ENCODE measurements at regions not wholly inside any gene's neighbourhood (a gene's known extent, or its start where the extent isn't known, plus 50 kb on each side); places are given as distances from the start of the nearest gene placed in this dataset.

DNA sequence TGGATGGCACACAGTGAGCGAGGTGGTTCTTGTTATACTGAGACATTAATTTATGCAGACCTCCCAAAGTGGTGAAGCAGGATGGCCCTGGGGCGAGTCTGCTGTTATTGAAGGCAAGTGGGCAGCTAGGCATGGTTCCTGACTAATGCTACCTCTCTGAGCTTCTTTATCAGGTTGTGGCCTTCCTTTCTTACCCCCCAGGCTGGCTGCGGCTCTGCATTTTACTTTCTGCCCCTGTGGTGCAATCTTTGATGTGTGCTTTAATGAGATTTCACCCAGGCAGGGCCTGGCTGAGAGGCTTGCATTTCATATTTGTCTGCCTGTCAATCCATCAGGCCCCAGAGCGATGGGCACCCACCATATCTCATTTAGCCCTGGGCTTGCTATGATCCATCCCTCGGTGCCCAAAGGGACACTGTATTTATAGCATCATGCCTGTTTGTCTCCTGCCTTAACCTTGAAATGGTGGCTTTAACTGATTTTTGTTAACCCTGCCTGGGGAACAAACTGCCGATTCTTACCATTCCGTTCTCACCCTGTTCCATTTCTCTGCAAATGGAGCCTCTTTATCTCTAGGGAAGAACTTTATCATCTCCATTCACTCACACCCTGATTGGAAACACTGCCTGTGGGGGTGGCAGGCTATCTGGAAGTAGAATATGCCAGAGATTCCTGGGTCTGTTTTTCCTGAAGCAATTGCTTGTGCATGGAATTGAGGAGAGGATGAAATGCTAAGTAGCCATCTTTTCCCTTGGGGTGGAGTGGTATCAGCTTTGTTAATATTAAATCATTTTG lies 316.2 kb upstream of the THSD7B start:
- no peak overlapping the region for H3K27ac ChIP-seq (ENCODE audit: low read length)
- H4K20me1 ChIP-seq (ENCODE audit: insufficient read depth): no peaks in the 10 kb centered on the region
- no peaks in the 10 kb centered on the region for H3K79me2 ChIP-seq (replicated peaks; ENCODE audit: insufficient read depth, low read length)
- no peaks in the 10 kb centered on the region for H3K9me3 ChIP-seq (ENCODE audit: low read length)
- TF ChIP-seq EZH2 (IDR thresholded peaks at IDR 0.05; ENCODE audit: borderline replicate concordance, insufficient read depth, low read length, poor library complexity, severe bottlenecking): no peak
- no peak for TF ChIP-seq TAF1 (IDR thresholded peaks at IDR 0.05; ENCODE audit: low read depth)
- TF ChIP-seq MXI1 (conservative IDR thresholded peaks at IDR 0.05; ENCODE audit: poor library complexity, severe bottlenecking): no peak
- no peak for TF ChIP-seq CTCF (IDR thresholded peaks at IDR 0.05; ENCODE audit: poor library complexity, severe bottlenecking)
- no peak for TF ChIP-seq RAD21 (conservative IDR thresholded peaks at IDR 0.05)
- TF ChIP-seq EP300 (conservative IDR thresholded peaks at IDR 0.05; ENCODE audit: poor library complexity, severe bottlenecking): no peak
- no peak for TF ChIP-seq SMC3 (conservative IDR thresholded peaks at IDR 0.05; ENCODE audit: poor library complexity)
- TF ChIP-seq, protein P1, sequence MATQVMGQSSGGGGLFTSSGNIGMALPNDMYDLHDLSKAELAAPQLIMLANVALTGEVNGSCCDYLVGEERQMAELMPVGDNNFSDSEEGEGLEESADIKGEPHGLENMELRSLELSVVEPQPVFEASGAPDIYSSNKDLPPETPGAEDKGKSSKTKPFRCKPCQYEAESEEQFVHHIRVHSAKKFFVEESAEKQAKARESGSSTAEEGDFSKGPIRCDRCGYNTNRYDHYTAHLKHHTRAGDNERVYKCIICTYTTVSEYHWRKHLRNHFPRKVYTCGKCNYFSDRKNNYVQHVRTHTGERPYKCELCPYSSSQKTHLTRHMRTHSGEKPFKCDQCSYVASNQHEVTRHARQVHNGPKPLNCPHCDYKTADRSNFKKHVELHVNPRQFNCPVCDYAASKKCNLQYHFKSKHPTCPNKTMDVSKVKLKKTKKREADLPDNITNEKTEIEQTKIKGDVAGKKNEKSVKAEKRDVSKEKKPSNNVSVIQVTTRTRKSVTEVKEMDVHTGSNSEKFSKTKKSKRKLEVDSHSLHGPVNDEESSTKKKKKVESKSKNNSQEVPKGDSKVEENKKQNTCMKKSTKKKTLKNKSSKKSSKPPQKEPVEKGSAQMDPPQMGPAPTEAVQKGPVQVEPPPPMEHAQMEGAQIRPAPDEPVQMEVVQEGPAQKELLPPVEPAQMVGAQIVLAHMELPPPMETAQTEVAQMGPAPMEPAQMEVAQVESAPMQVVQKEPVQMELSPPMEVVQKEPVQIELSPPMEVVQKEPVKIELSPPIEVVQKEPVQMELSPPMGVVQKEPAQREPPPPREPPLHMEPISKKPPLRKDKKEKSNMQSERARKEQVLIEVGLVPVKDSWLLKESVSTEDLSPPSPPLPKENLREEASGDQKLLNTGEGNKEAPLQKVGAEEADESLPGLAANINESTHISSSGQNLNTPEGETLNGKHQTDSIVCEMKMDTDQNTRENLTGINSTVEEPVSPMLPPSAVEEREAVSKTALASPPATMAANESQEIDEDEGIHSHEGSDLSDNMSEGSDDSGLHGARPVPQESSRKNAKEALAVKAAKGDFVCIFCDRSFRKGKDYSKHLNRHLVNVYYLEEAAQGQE (IDR thresholded peaks at IDR 0.05; ENCODE audit: borderline replicate concordance): no peak
- TF ChIP-seq POLR2AphosphoS5 (IDR thresholded peaks at IDR 0.05): no peak
- H3K9me2 ChIP-seq (ENCODE audit: insufficient read depth, low read length): no peaks in the 10 kb centered on the region
- no peak overlapping the region for H3K4me2 ChIP-seq (ENCODE audit: low read length)
- no peak overlapping the region for H3K9ac ChIP-seq (ENCODE audit: low read length)
- no peaks in the 10 kb centered on the region for H3K27me3 ChIP-seq (ENCODE audit: insufficient read depth, low read depth, low read length)
- no peak overlapping the region for H2AFZ ChIP-seq (ENCODE audit: low read depth, low read length)
- no peak overlapping the region for H3K4me3 ChIP-seq (ENCODE audit: low read length)
- H3F3A ChIP-seq (ENCODE audit: insufficient read depth, low read length, poor library complexity, severe bottlenecking): no peaks in the 10 kb centered on the region
- H3K36me3 ChIP-seq (ENCODE audit: insufficient read depth, low read length): no peaks in the 10 kb centered on the region

DNA sequence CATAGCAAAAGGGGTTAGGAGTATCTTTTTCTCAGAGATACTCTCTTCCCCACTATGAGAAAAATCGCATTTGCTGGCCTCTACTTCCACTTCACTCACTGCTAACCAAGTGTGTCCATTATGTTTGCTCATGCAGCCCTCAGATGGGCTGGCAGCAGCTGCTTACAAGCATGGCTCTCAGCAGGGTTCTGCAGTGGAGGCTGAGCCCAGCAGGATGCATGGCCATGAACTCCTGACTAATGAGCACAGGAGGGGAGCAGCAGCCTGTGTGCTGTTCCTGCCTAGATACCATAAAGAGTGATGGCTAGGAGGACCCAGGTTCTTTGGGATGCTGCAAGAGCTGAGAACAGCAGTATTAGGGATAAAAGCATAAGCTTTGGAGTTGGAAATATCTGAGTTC lies 316.9 kb upstream of the THSD7B start:
- Histone ChIP-seq H3K27ac (ENCODE audit: low read length) (no peak overlapping the region), H3K4me3 (ENCODE audit: low read length) (no peak overlapping the region), H3K9me3 (ENCODE audit: low read length) (no peaks in the 10 kb centered on the region), H3K27me3 (ENCODE audit: insufficient read depth, low read depth, low read length) (no peaks in the 10 kb centered on the region), H3K36me3 (ENCODE audit: insufficient read depth, low read length) (no peaks in the 10 kb centered on the region), H3K79me2 (replicated peaks; ENCODE audit: insufficient read depth, low read length) (no peaks in the 10 kb centered on the region), H3K4me2 (ENCODE audit: low read length) (no peak overlapping the region), H3F3A (ENCODE audit: insufficient read depth, low read length, poor library complexity, severe bottlenecking) (no peaks in the 10 kb centered on the region), H3K9ac (ENCODE audit: low read length) (no peak overlapping the region), H2AFZ (ENCODE audit: low read depth, low read length) (no peak overlapping the region), H3K9me2 (ENCODE audit: insufficient read depth, low read length) (no peaks in the 10 kb centered on the region), H4K20me1 (ENCODE audit: insufficient read depth) (no peaks in the 10 kb centered on the region)
- TF ChIP-seq SMC3 (conservative IDR thresholded peaks at IDR 0.05; ENCODE audit: poor library complexity) (no peak), TAF1 (IDR thresholded peaks at IDR 0.05; ENCODE audit: low read depth) (no peak), CTCF (IDR thresholded peaks at IDR 0.05; ENCODE audit: poor library complexity, severe bottlenecking) (no peak), MXI1 (conservative IDR thresholded peaks at IDR 0.05; ENCODE audit: poor library complexity, severe bottlenecking) (no peak), EP300 (conservative IDR thresholded peaks at IDR 0.05; ENCODE audit: poor library complexity, severe bottlenecking) (no peak), POLR2AphosphoS5 (IDR thresholded peaks at IDR 0.05) (no peak), RAD21 (conservative IDR thresholded peaks at IDR 0.05) (no peak), EZH2 (IDR thresholded peaks at IDR 0.05; ENCODE audit: borderline replicate concordance, insufficient read depth, low read length, poor library complexity, severe bottlenecking) (no peak)
- TF ChIP-seq, protein P1 (IDR thresholded peaks at IDR 0.05; ENCODE audit: borderline replicate concordance): no peak

Data from neural cell (in vitro differentiated cells).